ENCODE measurements at regions not wholly inside any gene's neighbourhood (a gene's known extent, or its start where the extent isn't known, plus 50 kb on each side); places are given as distances from the start of the nearest gene placed in this dataset.
A peak's percentile ranks its signal among the peaks of the same experiment; 100 is the strongest.

GRCh38 chr12:47023311-47023710 lies 56.1 kb upstream of the PCED1B start:
- H3K27me3 Mint-ChIP-seq, result peaks cover 3% of the 10 kb centered on the region
- no peaks in the 10 kb centered on the region for H3K9me3 Mint-ChIP-seq (ENCODE audit: low read depth)
- ChIA-PET CTCF (interaction anchor here (1.1 to 2.6 kb wide), 4 partner anchors 9 to 898 kb away, joined by 3 to 19 read pairs (median 7); no protein-coding TSS in a partner anchor), POLR2A (no interaction called here)
- H3K4me1 Mint-ChIP-seq, result peaks cover 3% of the 10 kb centered on the region
- intact Hi-C loops (cut with DNase I, micrococcal nuclease), result loop anchor here in 1 of 2 experiments (5.0 kb wide), 2 partner anchors 896 to 951 kb away; no protein-coding TSS in a partner anchor
- no peak for DNase-seq
- H3K4me3 Mint-ChIP-seq, result no peak overlapping the region
- no peak overlapping the region for H3K27ac Mint-ChIP-seq
- peak; percentile 23 for ATAC-seq
- H3K36me3 Mint-ChIP-seq (ENCODE audit: low read depth), result no peaks in the 10 kb centered on the region

- no peak for DNase-seq
- H3K36me3 Mint-ChIP-seq (ENCODE audit: low read depth), result no peaks in the 10 kb centered on the region
- H3K27me3 Mint-ChIP-seq, result peaks cover 3% of the 10 kb centered on the region
- ChIA-PET POLR2A (no interaction called here), CTCF (interaction anchor here (0.6 to 2.6 kb wide), 5 partner anchors 9 to 657 kb away, joined by 3 to 19 read pairs (median 4); no protein-coding TSS in a partner anchor)
- H3K4me3 Mint-ChIP-seq, result no peak overlapping the region
- ATAC-seq, result no peak
- no peaks in the 10 kb centered on the region for H3K9me3 Mint-ChIP-seq (ENCODE audit: low read depth)
- peaks cover 3% of the 10 kb centered on the region for H3K4me1 Mint-ChIP-seq
- H3K27ac Mint-ChIP-seq, result no peak overlapping the region
- intact Hi-C loops (cut with DNase I, micrococcal nuclease), result loop anchor here in 1 of 2 experiments (5.0 kb wide), 2 partner anchors 897 to 952 kb away; no protein-coding TSS in a partner anchor
Measured at GRCh38 chr12:47023953-47024352, 55.5 kb upstream of the PCED1B start.

DNA sequence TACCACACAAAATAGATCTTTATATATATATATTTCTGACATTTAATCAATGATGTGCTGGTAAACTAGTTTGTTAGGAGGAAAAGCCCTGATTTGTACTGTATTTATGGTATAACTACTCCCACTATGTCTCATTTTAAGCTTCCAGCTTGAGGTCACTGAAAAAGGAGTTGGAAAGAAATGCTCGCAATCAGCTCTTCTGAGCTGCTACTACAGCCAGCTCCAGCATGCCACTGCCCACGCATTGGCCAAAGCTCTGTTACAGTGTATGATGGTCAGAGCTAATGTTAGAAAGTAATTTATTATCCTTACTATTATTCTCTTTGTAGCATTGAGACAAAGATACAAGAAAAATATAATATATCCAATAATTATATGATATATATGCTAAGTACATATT lies 55.0 kb upstream of the PCED1B start:
- ATAC-seq (no peak), DNase-seq (no peak)
- intact Hi-C loops (cut with DNase I, micrococcal nuclease), result loop anchor here in 1 of 2 experiments (5.0 kb wide), 2 partner anchors 897 to 952 kb away; no protein-coding TSS in a partner anchor
- no peak overlapping the region for H3K27ac Mint-ChIP-seq
- H3K4me3 Mint-ChIP-seq, result no peak overlapping the region
- CTCF ChIA-PET, result interaction anchor here (1.0 to 2.6 kb wide), 5 partner anchors 8 to 657 kb away, joined by 3 to 19 read pairs (median 3); no protein-coding TSS in a partner anchor
- H3K36me3 Mint-ChIP-seq (ENCODE audit: low read depth), result no peaks in the 10 kb centered on the region
- peaks cover 5% of the 10 kb centered on the region for H3K4me1 Mint-ChIP-seq
- H3K27me3 Mint-ChIP-seq, result peaks cover 3% of the 10 kb centered on the region
- H3K9me3 Mint-ChIP-seq (ENCODE audit: low read depth), result no peaks in the 10 kb centered on the region
- POLR2A ChIA-PET, result no interaction called here

DNA sequence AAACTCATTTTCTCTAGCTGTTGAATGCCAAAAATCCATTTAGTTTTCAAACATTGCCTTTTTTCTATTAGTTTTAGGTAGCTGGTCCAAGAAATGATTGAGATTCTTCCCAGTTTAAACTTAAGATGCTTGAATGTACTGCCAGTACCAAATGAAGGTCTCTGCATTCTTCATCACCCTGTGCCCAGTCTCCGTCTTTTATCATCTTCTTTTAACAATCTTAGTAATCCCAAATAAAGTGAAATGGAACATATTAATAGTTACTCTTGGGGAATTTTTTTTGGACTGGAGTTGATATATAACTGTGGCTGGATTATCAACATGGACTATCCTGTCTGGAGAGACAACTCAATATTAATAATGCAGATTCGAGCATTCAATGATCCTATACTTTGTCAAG lies 54.1 kb upstream of the PCED1B start:
- Mint-ChIP-seq H3K36me3 (ENCODE audit: low read depth) (no peaks in the 10 kb centered on the region), H3K27ac (no peak overlapping the region), H3K27me3 (peaks cover 3% of the 10 kb centered on the region), H3K9me3 (ENCODE audit: low read depth) (no peaks in the 10 kb centered on the region), H3K4me3 (no peak overlapping the region), H3K4me1 (peaks cover 9% of the 10 kb centered on the region)
- ChIA-PET CTCF (interaction anchor here (0.6 to 1.1 kb wide), 2 partner anchors 102 to 281 kb away, joined by 3 read pairs; no protein-coding TSS in a partner anchor), POLR2A (no interaction called here)
- intact Hi-C loops (cut with DNase I, micrococcal nuclease), result no loop called here
- no peak for ATAC-seq
- no peak for DNase-seq

DNA sequence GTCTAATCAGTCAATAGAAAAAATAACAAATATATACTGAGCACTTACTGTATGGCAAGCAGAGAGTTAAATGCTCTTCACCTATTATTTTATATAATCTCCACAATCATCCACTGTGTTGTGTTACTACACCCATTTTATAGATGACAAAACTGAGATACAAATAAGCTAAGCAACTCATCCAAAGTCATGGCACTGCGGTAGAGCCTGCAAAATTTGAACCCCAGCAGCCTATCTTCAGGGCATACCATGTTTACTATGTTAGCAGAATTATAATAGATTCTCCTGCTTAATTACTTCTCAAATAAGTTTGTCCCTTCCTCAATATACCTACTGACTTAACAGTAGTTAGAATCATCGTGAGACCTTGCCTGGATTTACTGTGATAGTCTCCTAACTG lies 53.6 kb upstream of the PCED1B start:
- H3K27ac Mint-ChIP-seq, result no peak overlapping the region
- no peak for ATAC-seq
- no peaks in the 10 kb centered on the region for H3K36me3 Mint-ChIP-seq (ENCODE audit: low read depth)
- ChIA-PET CTCF (interaction anchor here (0.6 to 1.0 kb wide), 3 partner anchors 281 to 660 kb away, joined by 3 read pairs; no protein-coding TSS in a partner anchor), POLR2A (no interaction called here)
- peaks cover 3% of the 10 kb centered on the region for H3K27me3 Mint-ChIP-seq
- H3K9me3 Mint-ChIP-seq (ENCODE audit: low read depth), result no peaks in the 10 kb centered on the region
- no peak overlapping the region for H3K4me3 Mint-ChIP-seq
- intact Hi-C loops (cut with DNase I, micrococcal nuclease), result no loop called here
- H3K4me1 Mint-ChIP-seq, result peaks cover 9% of the 10 kb centered on the region
- no peak for DNase-seq

- H3K27me3 Mint-ChIP-seq, result peaks cover 3% of the 10 kb centered on the region
- intact Hi-C loops (cut with DNase I, micrococcal nuclease), result no loop called here
- CTCF ChIA-PET, result interaction anchor here (0.9 to 1.0 kb wide), 2 partner anchors 351 to 660 kb away, joined by 3 read pairs; no protein-coding TSS in a partner anchor
- H3K4me1 Mint-ChIP-seq, result peaks cover 9% of the 10 kb centered on the region
- ATAC-seq, result no peak
- H3K27ac Mint-ChIP-seq, result no peak overlapping the region
- H3K4me3 Mint-ChIP-seq, result no peak overlapping the region
- H3K36me3 Mint-ChIP-seq (ENCODE audit: low read depth), result no peaks in the 10 kb centered on the region
- DNase-seq, result no peak
- H3K9me3 Mint-ChIP-seq (ENCODE audit: low read depth), result no peaks in the 10 kb centered on the region
- POLR2A ChIA-PET, result no interaction called here
Measured at GRCh38 chr12:47026291-47026690, 53.1 kb upstream of the PCED1B start.
